ENCODE measurements at regions not wholly inside any gene's neighbourhood (a gene's known extent, or its start where the extent isn't known, plus 50 kb on each side); places are given as distances from the start of the nearest gene placed in this dataset.
"Not testable (repeated sequence)": the region's sequence is repeated elsewhere in the genome, so short reads cannot be mapped to it uniquely, and the experiment has no call there.

DNA sequence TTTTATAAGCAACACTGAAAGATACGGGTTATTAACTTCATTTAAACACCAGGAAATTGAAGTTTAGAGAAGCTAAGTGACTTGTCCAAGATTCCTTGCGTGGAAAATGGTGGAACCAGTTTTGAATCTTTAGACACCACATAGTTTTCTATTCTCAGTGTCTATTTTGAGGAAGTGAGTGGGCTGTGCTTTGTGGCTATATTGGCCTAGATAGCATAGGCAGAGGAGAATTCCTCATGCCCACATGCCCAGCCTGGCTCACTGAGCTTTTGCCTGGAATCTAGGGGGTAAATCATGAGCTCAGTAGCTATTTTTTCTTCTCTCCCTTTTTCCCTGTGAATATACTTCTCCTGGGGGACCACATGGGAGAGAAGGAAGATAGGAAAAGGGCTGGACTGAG lies 431.3 kb downstream of the HS3ST3B1 start:
- no peak overlapping the region for H4K5ac ChIP-seq (ENCODE audit: low read length)
- no peak overlapping the region for H2AK5ac ChIP-seq (ENCODE audit: low read length)
- no peaks in the 10 kb centered on the region for H3K4me1 ChIP-seq (ENCODE audit: control insufficient read depth, low read depth, low read length)
- no peak overlapping the region for H3K4ac ChIP-seq (ENCODE audit: low read depth, low read length)
- H3K79me1 ChIP-seq (ENCODE audit: low read length): no peaks in the 10 kb centered on the region
- no peak overlapping the region for H2BK120ac ChIP-seq (ENCODE audit: low read depth, low read length)
- no peak overlapping the region for H3K27ac ChIP-seq (ENCODE audit: low read depth, low read length)
- no peak overlapping the region for H4K8ac ChIP-seq (ENCODE audit: low read depth, low read length)
- H3K18ac ChIP-seq (ENCODE audit: low read length): no peak overlapping the region
- H3K4me3 ChIP-seq (ENCODE audit: low read length): no peak overlapping the region
- H3K23ac ChIP-seq (ENCODE audit: low read length): no peak overlapping the region
- H3K9ac ChIP-seq (ENCODE audit: low read length): no peak overlapping the region
- no peak overlapping the region for H3K4me2 ChIP-seq (ENCODE audit: low read length)
- WGBS (ENCODE audit: extremely low coverage, insufficient coverage, low lambda C conversion rate): no CpG with 5 or more reads among the region's 2 CpGs
- no peak overlapping the region for H2BK5ac ChIP-seq (ENCODE audit: low read length)
- H3K27me3 ChIP-seq (ENCODE audit: insufficient read depth, low read length, poor library complexity): no peaks in the 10 kb centered on the region
- no peaks in the 10 kb centered on the region for H3K36me3 ChIP-seq (ENCODE audit: control insufficient read depth, insufficient read depth, low read length)
- no peak overlapping the region for H3K56ac ChIP-seq (ENCODE audit: low read length)
- no peaks in the 10 kb centered on the region for H3K79me2 ChIP-seq (ENCODE audit: control insufficient read depth, insufficient read depth, low read length)
- no peak overlapping the region for H2BK15ac ChIP-seq (replicated peaks; ENCODE audit: low read depth)
- no peak for DNase-seq

DNA sequence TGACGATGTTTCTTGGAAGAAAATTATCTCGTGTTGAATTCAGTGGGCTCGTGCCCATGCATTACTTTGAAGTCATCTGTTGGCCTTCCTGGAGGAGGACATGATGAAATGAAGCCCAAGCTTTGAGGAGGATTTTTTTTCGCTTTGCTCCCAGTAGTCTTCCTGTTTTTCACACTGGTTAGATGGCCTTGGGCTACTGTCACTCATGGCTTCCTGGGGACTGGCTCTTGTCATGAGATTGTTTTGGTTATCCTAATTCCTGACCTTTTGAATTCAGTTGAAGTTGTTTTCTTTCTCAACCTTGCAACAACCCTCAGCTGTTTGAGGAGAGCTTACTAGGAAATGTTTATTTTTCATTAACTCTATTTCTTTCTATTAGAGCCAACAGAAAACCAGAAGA lies 430.7 kb downstream of the HS3ST3B1 start:
- H3K56ac ChIP-seq (ENCODE audit: low read length): no peak overlapping the region
- no peak overlapping the region for H3K27ac ChIP-seq (ENCODE audit: low read depth, low read length)
- H3K23ac ChIP-seq (ENCODE audit: low read length): no peak overlapping the region
- peak; percentile 27 for DNase-seq
- H2AK5ac ChIP-seq (ENCODE audit: low read length): no peak overlapping the region
- no peaks in the 10 kb centered on the region for H3K36me3 ChIP-seq (ENCODE audit: control insufficient read depth, insufficient read depth, low read length)
- no peak overlapping the region for H3K9ac ChIP-seq (ENCODE audit: low read length)
- no peak overlapping the region for H4K8ac ChIP-seq (ENCODE audit: low read depth, low read length)
- no peak overlapping the region for H3K4ac ChIP-seq (ENCODE audit: low read depth, low read length)
- H3K79me2 ChIP-seq (ENCODE audit: control insufficient read depth, insufficient read depth, low read length): no peaks in the 10 kb centered on the region
- H4K5ac ChIP-seq (ENCODE audit: low read length): no peak overlapping the region
- H2BK120ac ChIP-seq (ENCODE audit: low read depth, low read length): no peak overlapping the region
- no peaks in the 10 kb centered on the region for H3K4me1 ChIP-seq (ENCODE audit: control insufficient read depth, low read depth, low read length)
- H3K4me2 ChIP-seq (ENCODE audit: low read length): no peak overlapping the region
- H2BK5ac ChIP-seq (ENCODE audit: low read length): no peak overlapping the region
- WGBS (ENCODE audit: extremely low coverage, insufficient coverage, low lambda C conversion rate): no CpG with 5 or more reads among the region's 4 CpGs
- H3K4me3 ChIP-seq (ENCODE audit: low read length): no peak overlapping the region
- H3K18ac ChIP-seq (ENCODE audit: low read length): no peak overlapping the region
- no peaks in the 10 kb centered on the region for H3K79me1 ChIP-seq (ENCODE audit: low read length)
- no peaks in the 10 kb centered on the region for H3K27me3 ChIP-seq (ENCODE audit: insufficient read depth, low read length, poor library complexity)
- no peak overlapping the region for H2BK15ac ChIP-seq (replicated peaks; ENCODE audit: low read depth)

DNA sequence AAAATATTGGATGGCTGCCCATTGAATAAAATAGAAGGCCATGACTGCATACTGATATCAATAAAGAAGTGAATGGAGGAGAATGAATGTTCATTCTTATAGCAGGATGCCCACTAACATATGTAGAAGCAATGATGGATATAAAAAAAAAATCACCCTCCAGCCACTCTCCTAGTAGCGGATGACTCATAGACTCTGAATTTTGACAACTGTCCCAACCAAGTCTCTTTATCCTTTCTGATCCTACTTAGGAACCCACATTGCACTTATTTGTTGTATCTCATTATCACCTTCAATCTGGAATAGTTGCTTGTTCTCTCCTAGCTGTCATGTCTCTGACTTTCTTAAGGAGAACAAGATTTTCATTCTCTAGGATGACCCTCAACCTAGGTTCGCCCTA lies 429.9 kb downstream of the HS3ST3B1 start:
- Histone ChIP-seq H2BK15ac (replicated peaks; ENCODE audit: low read depth) (no peak overlapping the region), H3K36me3 (ENCODE audit: control insufficient read depth, insufficient read depth, low read length) (no peaks in the 10 kb centered on the region), H2AK5ac (ENCODE audit: low read length) (no peak overlapping the region), H4K5ac (ENCODE audit: low read length) (no peak overlapping the region), H3K4me1 (ENCODE audit: control insufficient read depth, low read depth, low read length) (no peaks in the 10 kb centered on the region), H3K27ac (ENCODE audit: low read depth, low read length) (no peak overlapping the region), H4K8ac (ENCODE audit: low read depth, low read length) (no peak overlapping the region), H3K4me3 (ENCODE audit: low read length) (no peak overlapping the region), H3K23ac (ENCODE audit: low read length) (no peak overlapping the region), H2BK120ac (ENCODE audit: low read depth, low read length) (no peak overlapping the region), H3K18ac (ENCODE audit: low read length) (no peak overlapping the region), H3K56ac (ENCODE audit: low read length) (no peak overlapping the region), H3K27me3 (ENCODE audit: insufficient read depth, low read length, poor library complexity) (no peaks in the 10 kb centered on the region), H2BK5ac (ENCODE audit: low read length) (no peak overlapping the region), H3K79me1 (ENCODE audit: low read length) (no peaks in the 10 kb centered on the region), H3K9ac (ENCODE audit: low read length) (no peak overlapping the region), H3K79me2 (ENCODE audit: control insufficient read depth, insufficient read depth, low read length) (no peaks in the 10 kb centered on the region), H3K4me2 (ENCODE audit: low read length) (no peak overlapping the region), H3K4ac (ENCODE audit: low read depth, low read length) (no peak overlapping the region)
- WGBS (ENCODE audit: extremely low coverage, insufficient coverage, low lambda C conversion rate): no CpG with 5 or more reads among the region's 2 CpGs
- no peak for DNase-seq

DNA sequence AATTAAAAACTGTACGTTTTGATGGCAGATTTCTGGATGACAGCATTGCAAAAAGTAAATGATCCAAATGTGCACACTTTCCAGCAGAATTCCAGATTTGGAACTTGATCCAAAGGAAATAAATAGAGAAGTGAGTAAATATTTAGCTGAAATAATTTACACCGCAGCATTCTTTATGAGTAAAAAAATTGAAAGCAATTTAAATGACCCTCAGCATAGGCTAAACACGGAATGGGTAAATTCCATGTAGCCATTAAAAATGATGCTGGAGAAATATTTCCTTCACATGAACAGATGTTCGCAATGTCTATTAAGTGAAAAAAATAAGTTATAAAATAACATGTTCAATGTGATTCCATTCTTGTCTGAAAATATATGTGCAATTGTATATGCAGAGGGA lies 424.8 kb downstream of the HS3ST3B1 start:
- no peak overlapping the region for H2BK120ac ChIP-seq (ENCODE audit: low read depth, low read length)
- no peak overlapping the region for H3K56ac ChIP-seq (ENCODE audit: low read length)
- H3K79me2 ChIP-seq (ENCODE audit: control insufficient read depth, insufficient read depth, low read length): no peaks in the 10 kb centered on the region
- H3K9ac ChIP-seq (ENCODE audit: low read length): no peak overlapping the region
- H3K36me3 ChIP-seq (ENCODE audit: control insufficient read depth, insufficient read depth, low read length): no peaks in the 10 kb centered on the region
- no peak overlapping the region for H4K5ac ChIP-seq (ENCODE audit: low read length)
- H2AK5ac ChIP-seq (ENCODE audit: low read length): no peak overlapping the region
- no peak overlapping the region for H2BK5ac ChIP-seq (ENCODE audit: low read length)
- no CpG with 5 or more reads among the region's 4 CpGs for WGBS (ENCODE audit: extremely low coverage, insufficient coverage, low lambda C conversion rate)
- no peak overlapping the region for H2BK15ac ChIP-seq (replicated peaks; ENCODE audit: low read depth)
- H3K27me3 ChIP-seq (ENCODE audit: insufficient read depth, low read length, poor library complexity): no peaks in the 10 kb centered on the region
- H3K4me3 ChIP-seq (ENCODE audit: low read length): no peak overlapping the region
- H3K79me1 ChIP-seq (ENCODE audit: low read length): no peaks in the 10 kb centered on the region
- H3K4me1 ChIP-seq (ENCODE audit: control insufficient read depth, low read depth, low read length): no peaks in the 10 kb centered on the region
- H4K8ac ChIP-seq (ENCODE audit: low read depth, low read length): no peak overlapping the region
- H3K23ac ChIP-seq (ENCODE audit: low read length): no peak overlapping the region
- H3K4me2 ChIP-seq (ENCODE audit: low read length): no peak overlapping the region
- H3K18ac ChIP-seq (ENCODE audit: low read length): no peak overlapping the region
- H3K27ac ChIP-seq (ENCODE audit: low read depth, low read length): no peak overlapping the region
- DNase-seq: no peak
- no peak overlapping the region for H3K4ac ChIP-seq (ENCODE audit: low read depth, low read length)

DNA sequence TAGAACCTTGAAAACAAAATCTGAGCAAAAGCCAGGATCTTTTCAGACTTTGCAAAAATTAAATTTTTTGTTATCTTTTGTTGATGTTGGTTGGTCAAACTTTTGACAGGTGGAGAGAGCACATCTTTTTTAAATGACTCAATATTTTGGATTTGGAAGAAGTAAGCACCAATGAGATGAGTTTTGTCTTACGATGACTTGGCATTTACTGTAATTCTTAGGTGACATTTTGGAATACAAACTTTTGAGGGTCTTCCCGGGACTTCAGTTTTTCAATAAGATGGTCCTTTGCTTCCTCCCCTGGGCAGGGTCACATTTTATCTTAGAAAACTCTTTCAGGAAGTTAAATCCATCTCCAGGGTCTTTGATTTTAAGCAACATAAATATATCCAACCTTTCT lies 423.9 kb downstream of the HS3ST3B1 start:
- DNase-seq: no peak
- Histone ChIP-seq H3K56ac (ENCODE audit: low read length) (no peak overlapping the region), H3K36me3 (ENCODE audit: control insufficient read depth, insufficient read depth, low read length) (no peaks in the 10 kb centered on the region), H3K79me1 (ENCODE audit: low read length) (no peaks in the 10 kb centered on the region), H3K18ac (ENCODE audit: low read length) (no peak overlapping the region), H2BK15ac (replicated peaks; ENCODE audit: low read depth) (no peak overlapping the region), H3K27ac (ENCODE audit: low read depth, low read length) (no peak overlapping the region), H3K4ac (ENCODE audit: low read depth, low read length) (no peak overlapping the region), H3K9ac (ENCODE audit: low read length) (no peak overlapping the region), H2BK5ac (ENCODE audit: low read length) (no peak overlapping the region), H3K23ac (ENCODE audit: low read length) (no peak overlapping the region), H3K4me3 (ENCODE audit: low read length) (no peak overlapping the region), H3K79me2 (ENCODE audit: control insufficient read depth, insufficient read depth, low read length) (no peaks in the 10 kb centered on the region), H3K27me3 (ENCODE audit: insufficient read depth, low read length, poor library complexity) (no peaks in the 10 kb centered on the region), H4K5ac (ENCODE audit: low read length) (no peak overlapping the region), H2BK120ac (ENCODE audit: low read depth, low read length) (no peak overlapping the region), H3K4me1 (ENCODE audit: control insufficient read depth, low read depth, low read length) (no peaks in the 10 kb centered on the region), H4K8ac (ENCODE audit: low read depth, low read length) (no peak overlapping the region), H2AK5ac (ENCODE audit: low read length) (no peak overlapping the region), H3K4me2 (ENCODE audit: low read length) (no peak overlapping the region)
- WGBS (ENCODE audit: extremely low coverage, insufficient coverage, low lambda C conversion rate): no CpG with 5 or more reads among the region's 2 CpGs

DNA sequence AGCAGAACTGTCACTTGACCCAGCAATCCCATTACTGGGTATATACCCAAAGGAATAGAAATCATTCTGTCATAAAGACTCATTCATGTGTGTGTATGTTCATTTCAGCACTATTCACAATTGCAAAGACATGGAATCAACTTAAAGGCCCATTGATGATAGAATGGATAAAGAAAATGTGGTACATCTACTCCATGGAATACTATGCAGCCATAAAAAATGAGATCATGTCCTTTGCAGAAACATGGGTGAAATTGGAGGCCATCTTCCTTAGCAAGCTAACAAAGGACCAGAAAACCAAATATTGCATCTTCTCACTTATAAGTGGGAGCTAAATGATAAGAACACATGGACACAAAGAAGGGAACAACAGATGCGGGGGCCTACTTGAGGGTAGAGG lies 422.5 kb downstream of the HS3ST3B1 start:
- H3K18ac ChIP-seq (ENCODE audit: low read length); H3K9ac ChIP-seq (ENCODE audit: low read length); H3K23ac ChIP-seq (ENCODE audit: low read length); H3K56ac ChIP-seq (ENCODE audit: low read length); H2BK120ac ChIP-seq (ENCODE audit: low read depth, low read length); H3K4ac ChIP-seq (ENCODE audit: low read depth, low read length); H2BK15ac ChIP-seq (replicated peaks; ENCODE audit: low read depth); H3K79me1 ChIP-seq (ENCODE audit: low read length); H3K27me3 ChIP-seq (ENCODE audit: insufficient read depth, low read length, poor library complexity); H4K8ac ChIP-seq (ENCODE audit: low read depth, low read length); H3K4me2 ChIP-seq (ENCODE audit: low read length); H2AK5ac ChIP-seq (ENCODE audit: low read length); H4K5ac ChIP-seq (ENCODE audit: low read length); DNase-seq; H3K36me3 ChIP-seq (ENCODE audit: control insufficient read depth, insufficient read depth, low read length); H3K27ac ChIP-seq (ENCODE audit: low read depth, low read length); H3K4me1 ChIP-seq (ENCODE audit: control insufficient read depth, low read depth, low read length); H3K79me2 ChIP-seq (ENCODE audit: control insufficient read depth, insufficient read depth, low read length); H3K4me3 ChIP-seq (ENCODE audit: low read length); H2BK5ac ChIP-seq (ENCODE audit: low read length): not testable (repeated sequence)
- WGBS (ENCODE audit: extremely low coverage, insufficient coverage, low lambda C conversion rate): no CpG with 5 or more reads among the region's 1 CpG

Measured in mesendoderm (in vitro differentiated cells).